K562 (cell line): ENCODE measurements at regions not wholly inside any gene's neighbourhood (a gene's known extent, or its start where the extent isn't known, plus 50 kb on each side); places are given as distances from the start of the nearest gene placed in this dataset.

ENCODE experiments used
- ATAC-seq: fragments of 200-7000 bp; cut with Tn5 transposase; 3 replicates; pipeline ENCODE4 v1.9.1; 2020; ENCODE audit warnings: moderate library complexity
- BruUV-seq: library from RNA; stranded (reverse); fragments of 400-500 nt; replicated peaks from 2 replicates; lab custom pipeline; 2021; lab: Mats Ljungman, UMichigan
- CTCF ChIA-PET: fragments of 300-600 bp; formaldehyde crosslinking; extraction: SDS; loops from one replicate; lab custom pipeline; 2021; ENCODE audit warnings: low intra/inter-chr PET ratio; lab: Yijun Ruan, JAX
- POLR2A ChIA-PET: fragments of 300-600, 350-650 bp; sonication (Branson Sonifier 250); formaldehyde crosslinking; extraction: SDS; loops from one replicate; lab custom pipeline; 2021; ENCODE audit warnings: antibody characterized with exemption, inconsistent platforms; lab: Yijun Ruan, JAX
- DNase-seq, 4 experiments: peaks; one replicate each; pipeline versions ENCODE4 v3.0.0 to v3.0.0-alpha.2; 2011 to 2018; ENCODE audit warnings: low spot score in 3 of 4, mixed read lengths in 3 of 4; ENCODE audit errors: extremely low read depth in 1 of 4
- FAIRE-seq: peaks from 2 replicates; lab custom pipeline; 2011; peaks lifted over from hg19 to GRCh38; lab: Jason Lieb, UNC
- H2AFZ ChIP-seq: 2 replicates; pipeline ENCODE4 v1.6.0; 2011; ENCODE audit warnings: low read depth, low read length, control low read depth, inconsistent platforms
- H3K27ac ChIP-seq: fragments of 200-600 bp; 3 replicates; pipeline ENCODE4 v1.8.0; 2011; ENCODE audit warnings: low read depth, mild to moderate bottlenecking, control low read depth, inconsistent platforms, low read length, moderate library complexity, mixed read lengths; ENCODE audit errors: extremely low read depth
- H3K27me3 ChIP-seq, 2 experiments: fragments of 300-600 bp in 1 of 2; 2 replicates in 1 of 2; 3 replicates in 1 of 2; pipeline versions ENCODE4 v1.6.0 to v1.8.0; 2011; ENCODE audit warnings: inconsistent platforms in 2 of 2, low read length in 2 of 2, mild to moderate bottlenecking in 1 of 2, mixed read lengths in 1 of 2, moderate library complexity in 1 of 2; ENCODE audit not compliant: control insufficient read depth in 2 of 2, insufficient read depth in 2 of 2
- H3K36me3 ChIP-seq: fragments of 300-600 bp; 3 replicates; pipeline ENCODE4 v1.8.0; 2011; ENCODE audit warnings: mild to moderate bottlenecking, low read length, inconsistent platforms; ENCODE audit not compliant: control insufficient read depth, insufficient read depth
- H3K4me1 ChIP-seq, 2 experiments: fragments of 200-600 bp in 1 of 2; replicated peaks in 1 of 2; 2 replicates in 1 of 2; 3 replicates in 1 of 2; pipeline versions ENCODE4 v1.5.1 to v1.8.0; 2011; ENCODE audit warnings: inconsistent platforms in 2 of 2, low read length in 2 of 2, mild to moderate bottlenecking in 1 of 2, mixed read lengths in 1 of 2, moderate library complexity in 1 of 2; ENCODE audit not compliant: control insufficient read depth in 2 of 2, insufficient read depth in 2 of 2
- H3K4me2 ChIP-seq: 2 replicates; pipeline ENCODE4 v1.6.1; 2011; ENCODE audit warnings: low read length, control low read depth, inconsistent platforms, mixed read lengths; ENCODE audit not compliant: insufficient read depth
- H3K4me3 ChIP-seq: fragments of 200-600 bp; sonication (generic), shearing (Covaris generic); 2 replicates; pipeline ENCODE4 v1.5.1; 2016; ENCODE audit warnings: control low read depth, inconsistent platforms
- H3K79me2 ChIP-seq: fragments of 200-600 bp; 3 replicates; pipeline ENCODE4 v1.8.0; 2011; ENCODE audit warnings: low read length, inconsistent platforms; ENCODE audit not compliant: control insufficient read depth, insufficient read depth
- H3K9ac ChIP-seq, 2 experiments: 2 replicates each; pipeline versions ENCODE4 v1.6.0 to v1.6.1; 2011; ENCODE audit warnings: low read depth in 2 of 2, low read length in 2 of 2, control low read depth in 1 of 2, inconsistent platforms in 1 of 2, mild to moderate bottlenecking in 1 of 2, mixed read lengths in 1 of 2; ENCODE audit not compliant: insufficient read depth in 1 of 2
- H3K9me1 ChIP-seq: one replicate; pipeline ENCODE4 v1.6.0; 2011; ENCODE audit warnings: inconsistent platforms, mild to moderate bottlenecking, low read length, moderate library complexity; ENCODE audit not compliant: control insufficient read depth, insufficient read depth
- H3K9me3 ChIP-seq: replicated peaks from 2 replicates; pipeline ENCODE4 v1.5.1; 2011; ENCODE audit warnings: low read depth, low read length, inconsistent platforms; ENCODE audit not compliant: control insufficient read depth, insufficient read depth
- H4K20me1 ChIP-seq: replicated peaks from 2 replicates; pipeline ENCODE4 v1.6.1; 2011; ENCODE audit warnings: low read length, inconsistent platforms, mixed read lengths; ENCODE audit not compliant: control insufficient read depth, insufficient read depth
- C11orf30 ChIP-seq: fragments of 450-650 bp; IDR thresholded peaks from 2 replicates; pipeline ENCODE4 v1.6.1; 2016; ENCODE audit warnings: low read depth, mild to moderate bottlenecking
- KLF13 ChIP-seq: fragments of 450-650 bp; IDR thresholded peaks from 2 replicates; pipeline ENCODE4 v1.6.1; 2016; ENCODE audit warnings: missing genetic modification characterization, low read depth, mild to moderate bottlenecking, missing compliant biosample characterization, moderate library complexity, borderline replicate concordance
- MAFF ChIP-seq: IDR thresholded peaks from 2 replicates; pipeline ENCODE4 v1.6.1; 2012; ENCODE audit warnings: low read length, improper control_type of control experiment
- MAFG ChIP-seq: fragments of 450-650 bp; conservative IDR thresholded peaks from 2 replicates; pipeline ENCODE4 v1.6.1; 2016; ENCODE audit warnings: missing genetic modification characterization, missing compliant biosample characterization
- SNIP1 ChIP-seq: fragments of 450-650 bp; IDR thresholded peaks from 2 replicates; pipeline ENCODE4 v1.7.1; 2017; ENCODE audit warnings: low read depth, mild to moderate bottlenecking
- ZC3H4 ChIP-seq: sonication (generic); formaldehyde crosslinking; IDR thresholded peaks from 2 replicates; pipeline ENCODE4 v1.9.0; 2021; ENCODE audit warnings: missing genetic modification reagents, borderline replicate concordance
- ZNF316 ChIP-seq: fragments of 450-650 bp; IDR thresholded peaks from 2 replicates; pipeline ENCODE4 v1.6.1; 2016
- whole genome bisulfite sequencing: fragments of 100-300 bp; shearing (Covaris generic); methylation state at CpG from one replicate; pipeline ENCODE4 v1.1.6; 2016; ENCODE audit warnings: low coverage, mixed read lengths; ENCODE audit not compliant: insufficient coverage; ENCODE audit errors: missing lambda C conversion rate; 5-methylcytosine and 5-hydroxymethylcytosine counted together
- in situ Hi-C: fragments of 300-500 bp; cut with MboI; formaldehyde crosslinking; loops from 4 replicates; pipeline ENCODE4 v1.15.0; 2018; ENCODE audit warnings: inconsistent platforms, mixed read lengths
- intact Hi-C: fragments of 100-400 bp; cut with micrococcal nuclease; formaldehyde crosslinking; loops from 2 replicates; pipeline ENCODE4 v1.14.2; 2022

- POLR2A ChIA-PET = no interaction called here
Measured at GRCh38 chr5:103638979-103639378, 76.4 kb upstream of the NUDT12 start.

GRCh38 chr5:103624675-103625074 lies 62.1 kb upstream of the NUDT12 start:
- WGBS = 13% methylated on average over 3 of the region's 3 CpGs
- 0 out of 5 replicates have a peak, but pooled peaks cover 0 to 3% of the 10 kb centered on the region in 2 experiments for H3K27me3 ChIP-seq
- ATAC-seq (no peak), DNase-seq (no peak), FAIRE-seq (no peak)
- no peaks in the 10 kb centered on the region for H3K4me1 ChIP-seq
- no peak overlapping the region for H3K9ac ChIP-seq
- ChIA-PET CTCF (no interaction called here), POLR2A (no interaction called here)
- H3K27ac ChIP-seq = no peak overlapping the region
- no peaks in the 10 kb centered on the region for H3K9me1 ChIP-seq
- no peaks in the 10 kb centered on the region for H3K79me2 ChIP-seq
- TF ChIP-seq KLF13 (no peak), ZC3H4 (CRISPR knock-in tag) (no peak)
- H3K4me3 ChIP-seq = no peak overlapping the region
- no peaks in the 10 kb centered on the region for H3K9me3 ChIP-seq
- no TSS peak for BruUV-seq
- intact Hi-C loops = no loop called here
- no peaks in the 10 kb centered on the region for H3K36me3 ChIP-seq
- in situ Hi-C loops = no loop called here
- H2AFZ ChIP-seq = no peak overlapping the region
- H4K20me1 ChIP-seq = no peaks in the 10 kb centered on the region
- H3K4me2 ChIP-seq = no peak overlapping the region

More at GRCh38 chr5:103638979-103639378, 76.4 kb upstream of the NUDT12 start:
- in situ Hi-C loops (no loop called here), intact Hi-C loops (no loop called here)
- Histone ChIP-seq H3K4me2 (no peak overlapping the region), H3K4me1 (no peaks in the 10 kb centered on the region), H3K4me3 (no peak overlapping the region), H3K9me1 (no peaks in the 10 kb centered on the region), H3K9ac (no peak overlapping the region), H3K79me2 (no peaks in the 10 kb centered on the region), H3K27me3 (no peaks in the 10 kb centered on the region), H3K36me3 (no peaks in the 10 kb centered on the region), H3K9me3 (no peaks in the 10 kb centered on the region), H4K20me1 (no peaks in the 10 kb centered on the region), H2AFZ (no peak overlapping the region), H3K27ac (no peak overlapping the region)
- CTCF ChIA-PET = no interaction called here
- FAIRE-seq (no peak), ATAC-seq (no peak), DNase-seq (no peak)
- no TSS peak for BruUV-seq
- peak; percentile 83 for TF ChIP-seq ZNF316
- peak; percentile 65 for TF ChIP-seq C11orf30
- TF ChIP-seq MAFF = 0 out of 2 replicates have a peak, but pooled peaks have one; percentile 31
- TF ChIP-seq SNIP1 = no peak
- TF ChIP-seq MAFG (tag) = 0 out of 2 replicates have a peak, but pooled peaks have one; percentile 12
